A172 (cell line): ENCODE measurements at regions not wholly inside any gene's neighbourhood (a gene's known extent, or its start where the extent isn't known, plus 50 kb on each side); places are given as distances from the start of the nearest gene placed in this dataset.
A peak's percentile ranks its signal among the peaks of the same experiment; 100 is the strongest.

Experiments used
- DNase-seq: peaks from one replicate; pipeline ENCODE4 v3.0.0-alpha.2; 2015; ENCODE audit warnings: low spot score

DNA sequence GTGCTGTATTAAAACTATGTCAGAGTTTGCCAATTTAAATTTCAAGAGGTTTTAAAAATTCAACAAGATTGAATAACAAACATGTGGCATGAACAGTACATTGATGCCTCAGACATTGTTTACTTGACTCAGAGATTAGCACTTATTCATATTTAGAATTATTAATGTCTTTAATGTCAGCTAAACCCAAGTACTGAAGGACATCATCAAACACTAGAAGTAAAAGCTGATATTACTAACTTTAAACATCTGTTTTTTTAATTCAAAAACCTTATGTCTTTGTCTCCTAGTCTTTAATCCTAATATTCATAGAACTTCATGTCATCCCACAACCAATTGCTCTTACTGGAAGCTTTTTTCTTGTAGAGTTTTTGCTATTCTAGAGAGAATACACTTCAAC lies 406.2 kb upstream of the PCDH7 start:
- DNase-seq, result no peak

GRCh38 chr4:30330894-30331652 lies 389.1 kb upstream of the PCDH7 start:
- no peak for DNase-seq

DNA sequence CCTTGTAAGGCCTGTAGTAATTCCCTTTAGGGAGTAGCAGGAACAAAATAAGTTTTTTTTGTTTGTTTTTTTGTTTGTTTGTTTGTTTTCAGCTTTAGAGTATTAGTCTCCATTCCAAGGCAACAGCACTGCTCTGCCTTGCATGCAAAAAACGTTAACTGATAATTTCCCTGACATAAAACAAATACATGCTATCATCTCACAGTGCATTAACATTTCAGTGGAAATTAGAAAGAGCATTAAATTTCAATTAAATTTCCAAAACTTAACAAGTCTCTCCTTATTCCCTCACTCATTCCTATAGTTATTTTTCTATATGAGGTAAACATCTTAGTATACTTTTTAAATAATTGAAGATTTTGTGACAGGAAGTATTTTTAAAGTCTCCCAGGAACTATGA lies 378.4 kb upstream of the PCDH7 start:
- DNase-seq, result no peak

DNA sequence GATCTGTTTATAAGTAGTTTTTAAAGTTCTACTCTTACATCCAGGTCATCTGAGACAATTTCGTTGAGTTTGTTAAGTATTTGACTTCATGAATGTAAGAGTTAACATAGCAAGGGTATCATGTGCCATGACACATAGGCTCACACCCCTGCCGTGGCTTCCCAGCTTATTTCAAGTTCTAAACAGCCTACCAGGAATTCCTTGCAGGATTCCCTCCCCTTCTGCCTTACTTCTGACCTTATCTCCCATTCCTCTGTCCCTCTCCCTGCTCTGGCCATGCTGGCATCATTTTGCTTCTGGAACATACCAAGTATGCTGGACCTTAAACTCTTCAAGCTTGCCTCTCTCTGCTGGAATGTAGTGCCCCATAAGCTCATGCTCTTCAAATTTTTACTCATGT lies 369.9 kb upstream of the PCDH7 start:
- no peak for DNase-seq

DNA sequence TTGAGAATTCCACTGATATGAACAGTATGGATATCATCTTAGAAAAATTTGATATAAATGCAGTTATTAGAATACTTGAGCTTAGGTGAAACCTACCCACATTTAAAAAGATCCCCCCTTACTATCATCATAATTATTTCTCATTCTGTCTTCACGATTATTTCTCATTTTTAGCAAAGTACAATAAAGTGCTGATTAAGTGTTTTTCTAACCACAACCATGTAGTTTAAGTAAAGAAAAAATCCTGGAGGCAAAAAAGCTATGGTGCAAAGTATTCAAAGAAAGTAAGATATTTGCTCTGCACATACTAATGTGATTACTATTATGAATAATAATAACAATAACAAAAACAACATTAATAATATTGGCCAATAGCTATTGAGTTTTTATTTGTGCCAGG lies 365.6 kb upstream of the PCDH7 start:
- no peak for DNase-seq

DNA sequence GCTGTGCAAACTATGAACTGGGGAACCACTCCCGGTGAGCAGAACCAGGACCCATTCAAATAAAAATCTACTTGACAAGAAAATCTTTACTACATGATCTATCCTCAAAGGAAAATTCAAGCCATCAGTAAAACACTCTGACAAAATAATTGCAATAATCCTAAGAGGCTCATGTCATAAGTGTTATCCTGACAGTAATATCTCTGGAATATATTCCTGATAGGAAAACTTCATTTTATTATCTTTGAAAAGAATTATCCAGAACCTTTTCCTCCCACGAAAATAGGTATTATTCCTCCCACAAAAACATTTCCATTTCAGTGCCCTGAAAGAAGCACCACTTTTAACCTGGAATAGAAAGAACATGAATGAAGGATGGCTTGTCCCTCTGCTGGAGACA lies 357.7 kb upstream of the PCDH7 start:
- DNase-seq, result no peak

GRCh38 chr4:30370105-30370504 lies 350.1 kb upstream of the PCDH7 start:
- DNase-seq, result no peak

- peak; percentile 79 for DNase-seq
These were observed 339.7 kb upstream of the PCDH7 start for GRCh38 chr4:30380404-30380998.

- no peak for DNase-seq
These were observed 334.5 kb upstream of the PCDH7 start for GRCh38 chr4:30385650-30386049.

DNA sequence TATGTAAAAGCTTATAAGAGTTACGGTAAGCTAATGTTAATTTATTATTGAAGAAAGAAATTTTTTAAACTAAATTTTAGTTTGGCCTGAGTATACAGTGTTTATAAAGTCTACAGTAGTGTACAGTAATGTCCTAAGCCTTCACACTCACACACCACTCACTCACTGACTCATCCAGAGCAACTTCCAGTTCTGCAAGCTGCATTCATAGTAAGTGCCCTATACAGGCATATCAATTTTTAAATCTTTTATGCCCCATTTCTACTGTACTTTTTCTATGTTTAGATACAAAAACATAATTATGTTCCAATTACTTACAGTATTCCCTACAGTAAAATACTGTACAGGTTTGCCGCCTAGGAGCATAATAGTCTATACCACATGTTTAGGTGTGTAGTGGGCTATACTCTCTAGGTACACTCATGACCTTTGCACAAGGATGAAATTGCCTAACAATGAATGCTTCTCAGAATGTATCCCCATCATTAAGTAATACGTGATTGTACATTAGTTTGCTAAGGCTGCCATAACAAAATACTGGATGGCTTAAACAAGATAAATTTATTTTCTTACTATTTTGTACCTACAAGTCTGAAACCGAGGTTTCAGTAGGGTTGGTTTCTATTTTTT lies 333.8 kb upstream of the PCDH7 start:
- peak; percentile 21 for DNase-seq

GRCh38 chr4:30395902-30396301 lies 324.3 kb upstream of the PCDH7 start:
- no peak for DNase-seq

GRCh38 chr4:30396772-30397475 lies 323.2 kb upstream of the PCDH7 start:
- DNase-seq, result peak; percentile 32

DNA sequence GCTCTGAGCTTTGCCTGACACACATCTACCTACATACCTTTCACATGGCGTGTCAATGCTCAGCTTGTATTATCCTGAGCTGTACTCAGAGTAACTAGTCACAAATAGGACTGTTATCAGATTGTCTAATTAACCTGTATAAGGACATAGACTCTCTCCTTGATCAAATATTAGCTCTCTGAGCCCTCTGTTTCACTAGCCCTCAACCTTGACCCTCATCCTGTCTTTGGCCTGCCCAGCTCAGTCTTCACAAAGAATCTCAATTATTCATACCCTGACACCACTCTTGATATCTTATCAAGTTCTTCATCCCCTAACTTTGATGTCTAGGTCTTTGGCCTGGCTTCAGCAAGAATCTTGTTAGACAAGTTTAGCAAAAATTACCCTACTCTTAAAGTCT lies 320.7 kb upstream of the PCDH7 start:
- DNase-seq, result no peak

GRCh38 chr4:30402276-30402675 lies 317.9 kb upstream of the PCDH7 start:
- DNase-seq, result no peak

- DNase-seq, result no peak
These were observed 306.3 kb upstream of the PCDH7 start for GRCh38 chr4:30413915-30414314.

GRCh38 chr4:30416547-30416946 lies 303.6 kb upstream of the PCDH7 start:
- no peak for DNase-seq

DNA sequence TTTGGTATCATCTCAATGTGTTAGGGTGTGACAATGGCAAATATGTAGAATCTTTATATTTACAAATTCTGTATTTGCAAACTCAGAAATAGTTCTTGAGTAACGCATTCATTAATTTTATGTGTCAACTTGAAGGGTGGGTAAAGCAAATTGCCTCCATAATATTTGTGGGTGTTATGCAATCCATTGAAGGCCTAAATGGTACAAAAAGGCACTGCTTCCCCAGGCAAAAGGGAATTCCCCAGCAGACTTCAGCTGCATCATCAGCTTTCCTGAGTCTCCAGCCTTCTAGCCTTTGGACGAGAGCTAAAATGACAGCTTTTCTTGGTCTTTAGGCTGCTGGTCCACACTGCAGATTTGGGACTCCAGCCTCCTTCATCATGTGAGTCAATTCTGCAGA lies 292.2 kb upstream of the PCDH7 start:
- DNase-seq, result no peak

GRCh38 chr4:30429813-30430761 lies 290.1 kb upstream of the PCDH7 start:
- peak; percentile 82 for DNase-seq

DNA sequence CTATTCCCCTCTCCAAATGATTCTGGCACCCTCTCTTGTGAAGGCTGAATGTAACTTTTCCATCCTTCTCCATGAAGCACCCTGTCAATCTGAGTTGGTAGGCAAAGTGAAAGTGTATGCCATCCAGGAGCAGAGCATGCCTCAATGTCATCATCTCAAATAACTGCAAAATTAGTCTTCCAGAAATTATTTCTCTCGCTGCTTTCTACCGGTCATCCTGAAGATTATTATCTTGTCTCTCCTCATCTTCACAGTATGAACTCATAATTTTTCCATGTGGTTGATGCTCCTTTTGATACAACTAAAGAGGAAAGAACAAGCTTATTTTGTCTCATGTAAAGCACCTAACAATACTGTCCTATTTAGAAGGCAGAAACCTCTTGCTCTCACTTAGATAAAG lies 285.5 kb upstream of the PCDH7 start:
- no peak for DNase-seq

- DNase-seq, result no peak
These were observed 283.8 kb upstream of the PCDH7 start for GRCh38 chr4:30436394-30436793.

- no peak for DNase-seq
These were observed 282.9 kb upstream of the PCDH7 start for GRCh38 chr4:30437316-30437715.

GRCh38 chr4:30443289-30443688 lies 276.9 kb upstream of the PCDH7 start:
- no peak for DNase-seq
